Mucosa of rectum (tissue), 2 donors: ENCODE measurements at regions not wholly inside any gene's neighbourhood (a gene's known extent, or its start where the extent isn't known, plus 50 kb on each side); places are given as distances from the start of the nearest gene placed in this dataset.

Experiments
- H3K27ac ChIP-seq, 2 donors: one replicate each; pipeline ENCODE4 v1.7.0; 2013; ENCODE audit warnings: inconsistent platforms in 2 of 2, low read depth in 2 of 2, low read length in 2 of 2
- H3K27me3 ChIP-seq, 2 donors: one replicate each; pipeline ENCODE4 v1.7.0; 2013; ENCODE audit warnings: low read length in 2 of 2; ENCODE audit not compliant: control insufficient read depth in 2 of 2, insufficient read depth in 2 of 2
- H3K36me3 ChIP-seq, 2 donors: one replicate each; pipeline ENCODE4 v1.7.0; 2013; ENCODE audit warnings: low read length in 2 of 2; ENCODE audit not compliant: control insufficient read depth in 2 of 2, insufficient read depth in 2 of 2
- H3K4me1 ChIP-seq, 2 donors: one replicate each; pipeline ENCODE4 v1.7.0; 2013; ENCODE audit warnings: low read length in 2 of 2, mild to moderate bottlenecking in 1 of 2; ENCODE audit not compliant: control insufficient read depth in 2 of 2, insufficient read depth in 2 of 2
- H3K4me3 ChIP-seq, 2 donors: one replicate each; pipeline ENCODE4 v1.7.0; 2013; ENCODE audit warnings: low read length in 2 of 2
- H3K9ac ChIP-seq, 2 donors: one replicate each; pipeline ENCODE4 v1.7.0; 2013; ENCODE audit warnings: low read length in 2 of 2, low read depth in 1 of 2, mild to moderate bottlenecking in 1 of 2
- H3K9me3 ChIP-seq, 2 donors: one replicate each; pipeline ENCODE4 v1.7.0; 2013; ENCODE audit warnings: low read length in 2 of 2; ENCODE audit not compliant: control insufficient read depth in 2 of 2
- donor health status: healthy.
- donor health status: Normal muscosa, but diverticular disease.

DNA sequence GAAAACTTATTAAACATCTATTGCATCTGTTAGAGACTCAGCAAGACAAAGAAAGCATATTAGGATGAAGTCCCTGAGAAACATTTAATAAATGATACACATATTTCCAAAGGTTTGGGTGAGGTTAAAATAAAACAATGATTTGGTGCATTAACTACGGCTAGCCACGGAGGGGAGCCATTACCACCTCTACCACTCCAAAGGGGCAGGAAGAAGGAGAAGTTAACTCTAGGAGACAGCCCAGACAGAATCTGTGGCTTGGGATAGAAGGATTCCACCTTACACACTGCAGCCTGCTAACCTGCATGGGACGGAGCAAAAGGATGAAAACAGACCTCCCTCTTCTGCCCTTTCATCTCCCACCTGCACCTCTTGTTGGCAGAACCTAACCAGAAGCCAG lies 189.1 kb upstream of the C1QTNF7 start:
- Histone ChIP-seq H3K27ac (no peak overlapping the region), H3K27me3 (no peaks in the 10 kb centered on the region), H3K9ac (no peak overlapping the region), H3K9me3 (no peaks in the 10 kb centered on the region), H3K4me3 (no peak overlapping the region), H3K4me1 (peaks cover 0 to 5% of the 10 kb centered on the region in 2 donors), H3K36me3 (no peaks in the 10 kb centered on the region)

DNA sequence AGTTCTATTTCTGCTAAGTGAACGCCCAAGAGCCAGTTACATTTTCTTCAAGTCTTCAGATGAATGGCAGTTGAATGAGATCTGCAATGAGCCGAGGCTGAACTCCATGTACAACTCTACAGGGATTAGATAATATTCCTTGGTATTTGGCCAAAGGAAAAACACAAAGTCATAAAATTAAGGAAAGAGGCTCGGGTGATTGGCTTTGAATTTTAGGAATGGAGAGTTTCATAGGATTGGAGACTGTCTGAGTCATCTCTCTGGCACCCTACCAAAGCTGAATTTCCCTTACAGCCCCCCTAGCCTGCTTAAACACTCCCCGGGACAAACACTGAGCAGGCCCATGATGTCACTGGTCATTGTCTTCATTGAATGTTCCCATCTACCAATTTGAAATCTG lies 188.0 kb upstream of the C1QTNF7 start:
- H3K9me3 ChIP-seq = no peaks in the 10 kb centered on the region
- H3K27ac ChIP-seq = no peak overlapping the region
- H3K4me3 ChIP-seq = no peak overlapping the region
- H3K4me1 ChIP-seq = no peaks in the 10 kb centered on the region
- no peak overlapping the region for H3K9ac ChIP-seq
- no peaks in the 10 kb centered on the region for H3K36me3 ChIP-seq
- H3K27me3 ChIP-seq = no peaks in the 10 kb centered on the region

DNA sequence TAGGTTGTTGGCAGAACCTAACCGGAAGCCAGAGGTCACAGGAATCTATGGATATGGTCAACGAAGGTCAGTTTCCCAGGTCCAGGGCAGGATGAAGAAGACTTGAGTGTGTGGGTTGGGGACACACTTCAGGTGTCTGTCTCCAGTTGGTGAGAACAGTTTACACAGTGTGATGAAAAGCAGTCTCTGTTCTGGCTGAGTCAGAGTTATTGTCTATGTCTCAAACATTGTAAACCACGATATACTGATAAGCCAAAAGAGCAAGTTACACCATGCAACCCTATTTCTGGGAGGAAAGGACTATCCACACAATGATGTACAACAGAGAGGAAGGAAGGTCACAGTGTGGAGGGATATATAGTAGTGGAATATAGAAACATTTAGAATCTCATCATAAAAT lies 187.1 kb upstream of the C1QTNF7 start:
- Histone ChIP-seq H3K9ac (no peak overlapping the region), H3K27me3 (no peaks in the 10 kb centered on the region), H3K36me3 (no peaks in the 10 kb centered on the region), H3K27ac (no peak overlapping the region), H3K4me3 (no peak overlapping the region), H3K9me3 (no peaks in the 10 kb centered on the region), H3K4me1 (no peaks in the 10 kb centered on the region)

DNA sequence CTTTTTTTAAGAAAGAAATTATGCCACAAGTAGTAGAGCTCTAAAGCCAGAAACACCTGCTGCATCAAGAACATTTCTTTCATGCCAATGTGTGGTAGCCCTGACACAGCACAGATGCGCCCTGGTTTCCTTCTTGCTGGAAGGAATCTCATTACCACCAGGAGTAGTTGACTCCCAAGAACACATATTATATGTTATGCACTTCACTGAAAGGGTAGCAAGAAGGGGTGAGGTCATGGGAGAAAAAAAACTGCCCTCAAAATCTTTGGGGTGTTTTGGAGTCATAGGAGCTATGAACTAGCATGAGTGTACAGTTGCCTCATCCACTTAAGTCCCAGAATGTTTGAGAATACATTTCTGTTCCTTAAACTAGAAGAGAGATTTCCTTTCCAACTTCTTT lies 185.8 kb upstream of the C1QTNF7 start:
- no peaks in the 10 kb centered on the region for H3K9me3 ChIP-seq
- H3K36me3 ChIP-seq = no peaks in the 10 kb centered on the region
- no peak overlapping the region for H3K9ac ChIP-seq
- no peak overlapping the region for H3K27ac ChIP-seq
- no peak overlapping the region for H3K4me3 ChIP-seq
- H3K4me1 ChIP-seq = no peaks in the 10 kb centered on the region
- no peaks in the 10 kb centered on the region for H3K27me3 ChIP-seq

DNA sequence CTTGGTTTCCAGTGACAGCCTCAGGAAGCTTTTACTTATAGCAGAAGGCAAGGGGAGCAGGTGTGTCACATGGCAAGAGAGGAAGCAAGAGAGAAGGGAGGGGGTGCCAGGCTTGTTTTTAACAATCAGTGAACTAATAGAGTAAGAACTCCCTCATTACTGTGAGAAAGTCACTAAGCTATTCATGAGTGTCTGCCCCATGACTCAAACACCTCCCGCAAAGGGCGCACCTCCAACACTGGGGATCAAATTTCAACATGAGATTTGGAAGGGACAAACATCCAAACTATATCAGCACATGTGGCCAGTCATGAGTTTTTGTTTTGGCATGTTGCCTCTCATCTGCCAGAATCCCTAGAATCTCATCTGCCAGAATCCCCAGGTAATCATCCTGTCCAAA lies 183.5 kb upstream of the C1QTNF7 start:
- no peaks in the 10 kb centered on the region for H3K4me1 ChIP-seq
- no peaks in the 10 kb centered on the region for H3K9me3 ChIP-seq
- H3K27me3 ChIP-seq = no peaks in the 10 kb centered on the region
- no peak overlapping the region for H3K9ac ChIP-seq
- H3K4me3 ChIP-seq = no peak overlapping the region
- no peaks in the 10 kb centered on the region for H3K36me3 ChIP-seq
- H3K27ac ChIP-seq = no peak overlapping the region

DNA sequence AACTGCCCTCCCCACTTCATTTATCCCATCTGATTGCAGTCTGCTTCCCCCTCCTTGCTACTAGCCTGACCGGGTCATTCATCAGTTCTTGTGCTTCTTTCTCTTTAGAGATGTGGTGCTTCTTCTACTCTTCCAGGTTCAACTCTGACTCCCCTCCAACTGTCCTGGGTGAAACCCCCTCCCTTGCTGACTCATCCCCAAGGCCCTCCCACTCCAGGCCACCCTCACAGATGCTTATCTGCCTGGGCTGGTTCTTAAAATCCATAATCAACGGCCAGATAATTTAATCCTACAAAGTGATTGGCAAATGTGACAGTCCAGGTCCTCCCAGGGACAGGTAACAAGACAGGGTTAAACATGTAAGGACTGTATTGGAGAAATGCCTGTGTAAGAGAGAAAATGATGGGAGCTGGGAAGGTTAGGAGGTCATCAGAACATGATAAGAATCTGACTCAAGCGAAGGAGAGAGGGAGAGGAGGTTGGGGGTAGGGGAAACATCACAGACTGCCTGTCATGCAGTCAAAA lies 182.8 kb upstream of the C1QTNF7 start:
- no peaks in the 10 kb centered on the region for H3K4me1 ChIP-seq
- H3K27me3 ChIP-seq = no peaks in the 10 kb centered on the region
- no peak overlapping the region for H3K4me3 ChIP-seq
- H3K9me3 ChIP-seq = no peaks in the 10 kb centered on the region
- no peak overlapping the region for H3K9ac ChIP-seq
- H3K27ac ChIP-seq = no peak overlapping the region
- H3K36me3 ChIP-seq = no peaks in the 10 kb centered on the region

DNA sequence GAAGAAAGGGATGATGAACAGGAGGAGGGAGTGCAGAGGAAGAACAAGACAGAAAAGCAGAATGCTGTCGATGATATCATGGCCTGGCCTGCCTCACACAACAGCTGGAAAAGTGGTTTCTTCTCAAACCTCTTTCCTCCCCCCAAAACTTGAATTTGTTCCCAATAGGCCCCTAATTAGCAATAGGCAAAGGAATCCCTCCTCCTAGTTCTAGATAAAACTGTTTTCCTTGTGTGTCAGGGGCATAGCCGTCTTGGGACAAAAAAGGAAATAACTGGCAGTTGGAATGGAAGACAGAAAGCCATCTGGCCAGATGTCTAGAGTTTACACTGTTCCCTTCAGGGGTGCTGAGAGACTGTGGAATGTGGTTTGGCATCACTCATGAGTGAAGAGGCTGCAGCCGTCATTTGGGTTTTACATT lies 177.8 kb upstream of the C1QTNF7 start:
- H3K9ac ChIP-seq = no peak overlapping the region
- no peak overlapping the region for H3K4me3 ChIP-seq
- H3K9me3 ChIP-seq = no peaks in the 10 kb centered on the region
- H3K36me3 ChIP-seq = no peaks in the 10 kb centered on the region
- H3K4me1 ChIP-seq = no peaks in the 10 kb centered on the region
- H3K27me3 ChIP-seq = no peaks in the 10 kb centered on the region
- H3K27ac ChIP-seq = no peak overlapping the region

DNA sequence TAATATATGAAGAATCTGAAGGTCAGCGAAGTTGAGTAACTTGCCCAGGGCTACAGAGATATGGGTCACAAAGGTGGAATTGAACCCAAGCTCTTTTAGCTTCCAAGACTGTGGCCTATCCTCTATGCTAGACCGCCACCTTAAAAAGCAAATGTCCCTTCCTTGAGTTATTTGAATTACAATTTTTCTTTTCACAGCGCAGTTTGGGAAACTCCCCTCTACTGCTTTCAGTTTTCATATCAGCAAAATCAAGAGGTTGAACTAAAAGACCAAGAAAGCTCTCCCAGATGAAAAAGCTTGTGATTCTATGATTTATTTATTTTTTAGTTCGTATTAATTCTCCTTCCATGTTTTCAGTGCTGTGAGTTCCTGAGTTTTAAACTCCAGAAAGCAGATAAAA lies 174.5 kb upstream of the C1QTNF7 start:
- Histone ChIP-seq H3K36me3 (no peaks in the 10 kb centered on the region), H3K9me3 (no peaks in the 10 kb centered on the region), H3K4me3 (no peak overlapping the region), H3K9ac (no peak overlapping the region), H3K27ac (no peak overlapping the region), H3K4me1 (no peaks in the 10 kb centered on the region), H3K27me3 (no peaks in the 10 kb centered on the region)

DNA sequence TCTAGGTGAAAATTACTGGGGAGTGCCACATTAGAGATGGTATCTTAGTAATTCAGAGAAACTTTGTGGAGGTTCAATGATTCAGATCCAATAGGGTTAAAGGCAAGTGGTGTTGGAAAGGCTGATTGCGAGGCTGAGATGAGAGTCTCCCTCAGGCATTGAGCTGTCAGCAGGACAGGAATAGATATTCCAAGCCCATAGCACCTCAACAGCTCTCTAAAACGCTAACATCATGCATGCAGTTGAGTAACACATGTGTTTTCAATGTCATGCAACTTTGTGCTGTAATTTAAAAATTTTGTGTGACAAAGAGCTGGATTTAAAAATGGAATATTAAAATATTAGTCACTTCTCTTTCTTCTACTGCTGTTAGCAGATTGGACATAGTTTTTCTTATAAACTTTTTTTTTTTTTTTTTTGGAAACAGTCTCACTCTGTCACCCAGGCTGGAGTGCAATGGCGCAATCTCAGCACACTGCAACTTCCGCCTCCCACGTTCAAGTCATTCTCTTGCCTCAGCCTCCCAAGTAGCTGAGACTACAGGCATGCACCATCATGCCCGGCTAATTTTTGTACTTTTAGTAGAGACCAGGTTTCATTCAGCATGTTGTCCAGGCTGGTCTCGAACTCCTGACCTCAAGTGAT lies 173.5 kb upstream of the C1QTNF7 start:
- no peaks in the 10 kb centered on the region for H3K9me3 ChIP-seq
- no peaks in the 10 kb centered on the region for H3K4me1 ChIP-seq
- H3K27ac ChIP-seq = no peak overlapping the region
- no peak overlapping the region for H3K9ac ChIP-seq
- no peak overlapping the region for H3K4me3 ChIP-seq
- no peaks in the 10 kb centered on the region for H3K36me3 ChIP-seq
- no peaks in the 10 kb centered on the region for H3K27me3 ChIP-seq

DNA sequence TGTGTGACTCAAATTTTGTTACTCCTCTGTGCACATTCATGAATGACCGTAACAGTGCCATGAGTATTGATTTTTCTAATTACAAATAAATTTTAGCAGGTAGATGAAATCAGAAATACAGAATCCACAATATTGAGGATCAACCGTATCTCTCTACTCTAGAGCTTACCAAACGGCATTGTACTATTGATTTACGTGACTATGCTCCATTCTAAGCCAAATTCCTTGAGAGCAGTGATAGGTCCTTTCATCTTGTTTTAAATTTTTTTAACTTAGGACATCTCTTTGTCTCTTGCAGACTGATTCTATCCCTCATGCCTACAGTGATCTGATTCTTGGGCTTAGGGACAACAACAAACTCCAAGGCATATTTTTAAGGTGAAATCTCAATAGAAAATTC lies 172.3 kb upstream of the C1QTNF7 start:
- Histone ChIP-seq H3K27me3 (no peaks in the 10 kb centered on the region), H3K4me3 (no peak overlapping the region), H3K36me3 (no peaks in the 10 kb centered on the region), H3K4me1 (no peaks in the 10 kb centered on the region), H3K9ac (no peak overlapping the region), H3K9me3 (no peaks in the 10 kb centered on the region), H3K27ac (no peak overlapping the region)

DNA sequence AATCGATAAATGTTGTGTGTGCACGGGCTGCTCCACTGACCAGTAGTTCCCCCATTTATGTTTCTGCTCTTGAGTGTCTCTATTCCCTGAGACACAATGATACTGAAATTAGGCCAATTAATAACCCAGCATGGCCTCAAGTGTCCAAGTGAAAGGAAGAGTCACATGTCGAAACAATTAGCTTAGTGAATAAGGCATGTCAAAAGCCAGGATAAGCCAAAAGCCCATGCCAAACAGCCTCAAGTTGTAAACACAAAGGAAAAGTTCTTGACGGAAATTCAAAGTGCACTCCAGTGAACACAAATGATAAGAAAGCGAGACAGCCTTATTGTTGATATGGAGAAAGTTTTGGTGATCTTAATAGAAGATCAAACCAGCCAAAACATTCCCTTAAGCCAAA lies 167.1 kb upstream of the C1QTNF7 start:
- no peak overlapping the region for H3K4me3 ChIP-seq
- H3K9ac ChIP-seq = no peak overlapping the region
- no peaks in the 10 kb centered on the region for H3K27me3 ChIP-seq
- H3K27ac ChIP-seq = no peak overlapping the region
- H3K4me1 ChIP-seq = no peaks in the 10 kb centered on the region
- H3K9me3 ChIP-seq = no peaks in the 10 kb centered on the region
- H3K36me3 ChIP-seq = no peaks in the 10 kb centered on the region
